IPS-NIHi7 (cell line): ENCODE measurements at regions not wholly inside any gene's neighbourhood (a gene's known extent, or its start where the extent isn't known, plus 50 kb on each side); places are given as distances from the start of the nearest gene placed in this dataset.
"Not testable (repeated sequence)": the region's sequence is repeated elsewhere in the genome, so short reads cannot be mapped to it uniquely, and the experiment has no call there.

Source experiments
- DNase-seq: peaks from one replicate; pipeline ENCODE4 v3.0.0; 2012; ENCODE audit warnings: mixed read lengths; ENCODE audit errors: extremely low spot score

- peak; percentile 77 for DNase-seq
Observed at GRCh38 chr14:95597784-95598211, 62.9 kb downstream of the GLRX5 start.

- no peak for DNase-seq
Observed at GRCh38 chr14:95601650-95602049, 66.8 kb downstream of the GLRX5 start.

GRCh38 chr14:95603415-95603814 lies 68.6 kb downstream of the GLRX5 start:
- no peak for DNase-seq

- DNase-seq: no peak
Observed at GRCh38 chr14:95606266-95606665, 71.4 kb downstream of the GLRX5 start.

GRCh38 chr14:95608637-95609235 lies 73.9 kb downstream of the GLRX5 start:
- no peak for DNase-seq

GRCh38 chr14:95609398-95609990 lies 74.6 kb downstream of the GLRX5 start:
- peak; percentile 75 for DNase-seq

GRCh38 chr14:95611293-95611880 lies 74.8 kb upstream of the TCL1B start:
- DNase-seq: no peak

GRCh38 chr14:95614349-95614748 lies 71.9 kb upstream of the TCL1B start:
- DNase-seq: no peak

- DNase-seq: no peak
Observed at GRCh38 chr14:95616745-95617144, 69.5 kb upstream of the TCL1B start.

GRCh38 chr14:95619785-95620417 lies 66.3 kb upstream of the TCL1B start:
- no peak for DNase-seq

- no peak for DNase-seq
Observed at GRCh38 chr14:95620659-95621059, 65.6 kb upstream of the TCL1B start.

- no peak for DNase-seq
Observed at GRCh38 chr14:95623195-95623594, 63.0 kb upstream of the TCL1B start.

GRCh38 chr14:95625710-95626109 lies 60.5 kb upstream of the TCL1B start:
- DNase-seq: not testable (repeated sequence)

- DNase-seq: no peak
Observed at GRCh38 chr14:95635051-95635450, 51.2 kb upstream of the TCL1B start.
